Esophagus squamous epithelium (tissue), 4 donors: ENCODE measurements at regions not wholly inside any gene's neighbourhood (a gene's known extent, or its start where the extent isn't known, plus 50 kb on each side); places are given as distances from the start of the nearest gene placed in this dataset.

Source experiments
- POLR2A ChIP-seq, 4 donors: fragments of 450-650 bp; IDR thresholded peaks; one replicate each; pipeline ENCODE4 v1.6.1; 2017; ENCODE audit warnings: antibody characterized with exemption in 4 of 4, mild to moderate bottlenecking in 4 of 4, moderate library complexity in 3 of 4
- TF ChIP-seq, protein P1 (sequence below), 6 experiments: fragments of 450-650 bp in 4 of 6; fragments of 200-600 bp in 2 of 6; sonication (generic) in 2 of 6; IDR thresholded peaks; one replicate each; pipeline ENCODE4 v1.5.1; 2016 to 2019; ENCODE audit warnings: antibody characterized with exemption in 6 of 6, mild to moderate bottlenecking in 4 of 6, moderate library complexity in 4 of 6

GRCh38 chr15:69657626-69658025 lies 205.0 kb downstream of the RPLP1 start:
- TF ChIP-seq, protein P1, sequence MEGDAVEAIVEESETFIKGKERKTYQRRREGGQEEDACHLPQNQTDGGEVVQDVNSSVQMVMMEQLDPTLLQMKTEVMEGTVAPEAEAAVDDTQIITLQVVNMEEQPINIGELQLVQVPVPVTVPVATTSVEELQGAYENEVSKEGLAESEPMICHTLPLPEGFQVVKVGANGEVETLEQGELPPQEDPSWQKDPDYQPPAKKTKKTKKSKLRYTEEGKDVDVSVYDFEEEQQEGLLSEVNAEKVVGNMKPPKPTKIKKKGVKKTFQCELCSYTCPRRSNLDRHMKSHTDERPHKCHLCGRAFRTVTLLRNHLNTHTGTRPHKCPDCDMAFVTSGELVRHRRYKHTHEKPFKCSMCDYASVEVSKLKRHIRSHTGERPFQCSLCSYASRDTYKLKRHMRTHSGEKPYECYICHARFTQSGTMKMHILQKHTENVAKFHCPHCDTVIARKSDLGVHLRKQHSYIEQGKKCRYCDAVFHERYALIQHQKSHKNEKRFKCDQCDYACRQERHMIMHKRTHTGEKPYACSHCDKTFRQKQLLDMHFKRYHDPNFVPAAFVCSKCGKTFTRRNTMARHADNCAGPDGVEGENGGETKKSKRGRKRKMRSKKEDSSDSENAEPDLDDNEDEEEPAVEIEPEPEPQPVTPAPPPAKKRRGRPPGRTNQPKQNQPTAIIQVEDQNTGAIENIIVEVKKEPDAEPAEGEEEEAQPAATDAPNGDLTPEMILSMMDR (IDR thresholded peaks at IDR 0.05): no peak
- TF ChIP-seq POLR2A (IDR thresholded peaks at IDR 0.05): no peak
